BE2C (cell line): ENCODE measurements at regions not wholly inside any gene's neighbourhood (a gene's known extent, or its start where the extent isn't known, plus 50 kb on each side); places are given as distances from the start of the nearest gene placed in this dataset.

Experiments used
- DNase-seq: peaks from one replicate; pipeline ENCODE4 v3.0.0-alpha.2; 2020
- H3K27me3 ChIP-seq: fragments of 250-450 bp; sonication (Bioruptor Pico); 2 replicates; pipeline ENCODE4 v1.5.1; 2020; ENCODE audit warnings: mild to moderate bottlenecking
- H3K36me3 ChIP-seq: fragments of 250-450 bp; sonication (Bioruptor Pico); 2 replicates; pipeline ENCODE4 v1.5.1; 2020; ENCODE audit warnings: mild to moderate bottlenecking
- H3K4me1 ChIP-seq: fragments of 250-450 bp; sonication (Bioruptor Pico); 2 replicates; pipeline ENCODE4 v1.5.1; 2020
- H3K4me3 ChIP-seq: 2 replicates; pipeline ENCODE4 v1.5.1; 2011; ENCODE audit warnings: low read depth, low read length
- H3K9me3 ChIP-seq: fragments of 250-450 bp; sonication (Bioruptor Pico); 2 replicates; pipeline ENCODE4 v1.5.1; 2020
- TF ChIP-seq, protein P1 (sequence below): IDR thresholded peaks from 2 replicates; pipeline ENCODE4 v1.5.1; 2012; ENCODE audit warnings: mild to moderate bottlenecking, low read depth, low read length

GRCh38 chr2:142306131-142306530, 175.3 kb upstream of the LRP1B start:
- no peak for DNase-seq
- TF ChIP-seq, protein P1, sequence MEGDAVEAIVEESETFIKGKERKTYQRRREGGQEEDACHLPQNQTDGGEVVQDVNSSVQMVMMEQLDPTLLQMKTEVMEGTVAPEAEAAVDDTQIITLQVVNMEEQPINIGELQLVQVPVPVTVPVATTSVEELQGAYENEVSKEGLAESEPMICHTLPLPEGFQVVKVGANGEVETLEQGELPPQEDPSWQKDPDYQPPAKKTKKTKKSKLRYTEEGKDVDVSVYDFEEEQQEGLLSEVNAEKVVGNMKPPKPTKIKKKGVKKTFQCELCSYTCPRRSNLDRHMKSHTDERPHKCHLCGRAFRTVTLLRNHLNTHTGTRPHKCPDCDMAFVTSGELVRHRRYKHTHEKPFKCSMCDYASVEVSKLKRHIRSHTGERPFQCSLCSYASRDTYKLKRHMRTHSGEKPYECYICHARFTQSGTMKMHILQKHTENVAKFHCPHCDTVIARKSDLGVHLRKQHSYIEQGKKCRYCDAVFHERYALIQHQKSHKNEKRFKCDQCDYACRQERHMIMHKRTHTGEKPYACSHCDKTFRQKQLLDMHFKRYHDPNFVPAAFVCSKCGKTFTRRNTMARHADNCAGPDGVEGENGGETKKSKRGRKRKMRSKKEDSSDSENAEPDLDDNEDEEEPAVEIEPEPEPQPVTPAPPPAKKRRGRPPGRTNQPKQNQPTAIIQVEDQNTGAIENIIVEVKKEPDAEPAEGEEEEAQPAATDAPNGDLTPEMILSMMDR = no peak
- no peaks in the 10 kb centered on the region for H3K36me3 ChIP-seq
- no peaks in the 10 kb centered on the region for H3K27me3 ChIP-seq
- H3K4me1 ChIP-seq = no peaks in the 10 kb centered on the region
- no peak overlapping the region for H3K4me3 ChIP-seq
- no peaks in the 10 kb centered on the region for H3K9me3 ChIP-seq

GRCh38 chr2:142300517-142300916, 169.7 kb upstream of the LRP1B start:
- H3K9me3 ChIP-seq = no peaks in the 10 kb centered on the region

DNA sequence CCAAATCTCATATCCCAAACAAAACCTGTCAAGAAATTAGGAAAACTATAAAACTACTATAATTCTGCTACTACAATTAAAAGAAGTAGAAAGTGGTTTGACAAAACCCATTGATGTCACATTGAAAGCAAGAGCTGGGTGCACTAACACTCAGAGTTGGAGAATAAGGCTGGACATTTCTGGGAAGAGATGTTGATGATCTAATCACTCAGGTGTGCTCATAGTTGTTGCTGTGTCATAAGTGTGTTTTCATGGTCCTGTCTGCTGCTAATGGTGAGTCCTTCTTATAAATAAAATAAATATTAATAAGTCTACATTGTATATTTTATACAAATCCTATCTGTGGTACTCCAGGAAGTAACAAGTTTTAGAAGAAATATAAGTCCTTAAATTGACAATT, 168.2 kb upstream of the LRP1B start:
- no peak overlapping the region for H3K4me3 ChIP-seq
- no peaks in the 10 kb centered on the region for H3K9me3 ChIP-seq
- TF ChIP-seq, protein P1 = no peak
- H3K36me3 ChIP-seq = no peaks in the 10 kb centered on the region
- no peaks in the 10 kb centered on the region for H3K27me3 ChIP-seq
- DNase-seq = no peak
- no peaks in the 10 kb centered on the region for H3K4me1 ChIP-seq

More at GRCh38 chr2:142300517-142300916, 169.7 kb upstream of the LRP1B start:
- no peaks in the 10 kb centered on the region for H3K4me1 ChIP-seq
- TF ChIP-seq, protein P1 = no peak
- no peak overlapping the region for H3K4me3 ChIP-seq
- no peaks in the 10 kb centered on the region for H3K36me3 ChIP-seq
- no peak for DNase-seq
- no peaks in the 10 kb centered on the region for H3K27me3 ChIP-seq

GRCh38 chr2:142294225-142294624, 163.4 kb upstream of the LRP1B start:
- no peak overlapping the region for H3K4me3 ChIP-seq
- no peaks in the 10 kb centered on the region for H3K36me3 ChIP-seq
- TF ChIP-seq, protein P1 = no peak
- H3K4me1 ChIP-seq = no peaks in the 10 kb centered on the region
- DNase-seq = no peak
- H3K27me3 ChIP-seq = no peaks in the 10 kb centered on the region
- H3K9me3 ChIP-seq = no peaks in the 10 kb centered on the region

- TF ChIP-seq, protein P1 = no peak
- no peaks in the 10 kb centered on the region for H3K27me3 ChIP-seq
- no peaks in the 10 kb centered on the region for H3K4me1 ChIP-seq
- no peak for DNase-seq
- H3K4me3 ChIP-seq = no peak overlapping the region
- no peaks in the 10 kb centered on the region for H3K9me3 ChIP-seq
- no peaks in the 10 kb centered on the region for H3K36me3 ChIP-seq
These were observed 161.2 kb upstream of the LRP1B start for GRCh38 chr2:142291969-142292368.

- DNase-seq = no peak
- no peaks in the 10 kb centered on the region for H3K9me3 ChIP-seq
These were observed 160.1 kb upstream of the LRP1B start for GRCh38 chr2:142290931-142291330.

More at GRCh38 chr2:142290931-142291330, 160.1 kb upstream of the LRP1B start:
- H3K4me3 ChIP-seq = no peak overlapping the region
- no peaks in the 10 kb centered on the region for H3K4me1 ChIP-seq
- TF ChIP-seq, protein P1 = no peak
- no peaks in the 10 kb centered on the region for H3K27me3 ChIP-seq
- H3K36me3 ChIP-seq = no peaks in the 10 kb centered on the region
